ENCODE measurements at regions not wholly inside any gene's neighbourhood (a gene's known extent, or its start where the extent isn't known, plus 50 kb on each side); places are given as distances from the start of the nearest gene placed in this dataset.

GRCh38 chr9:6142799-6143454 is 72.7 kb upstream of the IL33 start:
- TF ChIP-seq, protein P1, sequence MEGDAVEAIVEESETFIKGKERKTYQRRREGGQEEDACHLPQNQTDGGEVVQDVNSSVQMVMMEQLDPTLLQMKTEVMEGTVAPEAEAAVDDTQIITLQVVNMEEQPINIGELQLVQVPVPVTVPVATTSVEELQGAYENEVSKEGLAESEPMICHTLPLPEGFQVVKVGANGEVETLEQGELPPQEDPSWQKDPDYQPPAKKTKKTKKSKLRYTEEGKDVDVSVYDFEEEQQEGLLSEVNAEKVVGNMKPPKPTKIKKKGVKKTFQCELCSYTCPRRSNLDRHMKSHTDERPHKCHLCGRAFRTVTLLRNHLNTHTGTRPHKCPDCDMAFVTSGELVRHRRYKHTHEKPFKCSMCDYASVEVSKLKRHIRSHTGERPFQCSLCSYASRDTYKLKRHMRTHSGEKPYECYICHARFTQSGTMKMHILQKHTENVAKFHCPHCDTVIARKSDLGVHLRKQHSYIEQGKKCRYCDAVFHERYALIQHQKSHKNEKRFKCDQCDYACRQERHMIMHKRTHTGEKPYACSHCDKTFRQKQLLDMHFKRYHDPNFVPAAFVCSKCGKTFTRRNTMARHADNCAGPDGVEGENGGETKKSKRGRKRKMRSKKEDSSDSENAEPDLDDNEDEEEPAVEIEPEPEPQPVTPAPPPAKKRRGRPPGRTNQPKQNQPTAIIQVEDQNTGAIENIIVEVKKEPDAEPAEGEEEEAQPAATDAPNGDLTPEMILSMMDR (IDR thresholded peaks at IDR 0.05) = no peak
- TF ChIP-seq POLR2AphosphoS5 (IDR thresholded peaks at IDR 0.05) = no peak
- no peak for TF ChIP-seq POLR2A (IDR thresholded peaks at IDR 0.05; ENCODE audit: low read depth)
- TF ChIP-seq EP300 (IDR thresholded peaks at IDR 0.05) = no peak
